Calu3 (cell line): ENCODE measurements at regions not wholly inside any gene's neighbourhood (a gene's known extent, or its start where the extent isn't known, plus 50 kb on each side); places are given as distances from the start of the nearest gene placed in this dataset.

ENCODE experiments used
- BruUV-seq: library from RNA; stranded (reverse); fragments of 400-500 nt; replicated peaks from 2 replicates; lab custom pipeline; 2021; lab: Mats Ljungman, UMichigan
- CTCF ChIA-PET: fragments of 300-600 bp; sonication (Branson Sonifier 250); formaldehyde crosslinking; loops from one replicate; lab custom pipeline; 2022; ENCODE audit warnings: antibody characterized with exemption; lab: Charles Lee
- DNase-seq: peaks from one replicate; pipeline ENCODE4 v3.0.0; 2022
- H3K27ac Mint-ChIP-seq: one replicate; pipeline ENCODE4 v1.8.0; 2022; ENCODE audit warnings: mixed read lengths; ENCODE audit not compliant: unreplicated experiment
- H3K27me3 Mint-ChIP-seq: one replicate; pipeline ENCODE4 v1.8.0; 2022; ENCODE audit warnings: mixed read lengths; ENCODE audit not compliant: unreplicated experiment
- H3K36me3 Mint-ChIP-seq: one replicate; pipeline ENCODE4 v1.8.0; 2022; ENCODE audit warnings: mild to moderate bottlenecking, moderate library complexity, mixed read lengths; ENCODE audit not compliant: insufficient read depth, unreplicated experiment
- H3K4me1 Mint-ChIP-seq: one replicate; pipeline ENCODE4 v1.8.0; 2022; ENCODE audit warnings: mild to moderate bottlenecking, low read depth, mixed read lengths; ENCODE audit not compliant: unreplicated experiment
- H3K4me3 Mint-ChIP-seq: one replicate; pipeline ENCODE4 v1.8.0; 2022; ENCODE audit warnings: mild to moderate bottlenecking, low read depth, moderate library complexity, mixed read lengths; ENCODE audit not compliant: unreplicated experiment
- H3K9me3 Mint-ChIP-seq: one replicate; pipeline ENCODE4 v1.8.0; 2022; ENCODE audit warnings: low read depth, mixed read lengths; ENCODE audit not compliant: unreplicated experiment
- CTCF ChIP-seq: fragments of 200-600 bp; IDR thresholded peaks from one replicate; pipeline ENCODE4 v1.8.0; 2022; ENCODE audit warnings: antibody characterized with exemption; ENCODE audit not compliant: unreplicated experiment
- intact Hi-C: fragments of 100-400 bp; cut with micrococcal nuclease; formaldehyde crosslinking; loops from one replicate; pipeline ENCODE4 v1.10.0; 2022; ENCODE audit not compliant: unreplicated experiment

GRCh38 chr17:77451894-77452852 is 311.4 kb downstream of the SEC14L1 start:
- CTCF ChIA-PET = interaction anchor here (0.6 to 3.9 kb wide), 7 partner anchors 12 to 165 kb away, joined by 3 to 14 read pairs (median 3); no protein-coding TSS in a partner anchor
- Mint-ChIP-seq H3K36me3 (peaks cover 73% of the 10 kb centered on the region), H3K27me3 (no peaks in the 10 kb centered on the region), H3K4me1 (peaks cover 70% of the 10 kb centered on the region), H3K27ac (peak overlapping the region; percentile 91), H3K9me3 (no peaks in the 10 kb centered on the region), H3K4me3 (peak overlapping the region; percentile 84)
- DNase-seq = peak; percentile 52
- intact Hi-C loops = loop anchor here (10.0 kb wide), 1 partner anchor 117 kb away; no protein-coding TSS in a partner anchor
- TF ChIP-seq CTCF = no peak
- BruUV-seq = TSS peak; percentile 63

- Mint-ChIP-seq H3K4me3 (peak overlapping the region; percentile 40), H3K36me3 (peaks cover 79% of the 10 kb centered on the region), H3K27ac (peak overlapping the region; percentile 73), H3K9me3 (no peaks in the 10 kb centered on the region), H3K4me1 (peaks cover 61% of the 10 kb centered on the region), H3K27me3 (no peaks in the 10 kb centered on the region)
- TF ChIP-seq CTCF = no peak
- intact Hi-C loops = loop anchor here (10.0 kb wide), 1 partner anchor 119 kb away; no protein-coding TSS in a partner anchor
- no TSS peak for BruUV-seq
- CTCF ChIA-PET = interaction anchor here (0.6 to 0.7 kb wide), 2 partner anchors 12 to 220 kb away, joined by 3 read pairs; no protein-coding TSS in a partner anchor
- DNase-seq = peak; percentile 77
These were observed 313.0 kb downstream of the SEC14L1 start for GRCh38 chr17:77453613-77454241.

- intact Hi-C loops = loop anchor here (10.0 kb wide), 1 partner anchor 120 kb away; no protein-coding TSS in a partner anchor
- CTCF ChIA-PET = no interaction called here
- peak overlapping the region; percentile 40 for H3K4me3 Mint-ChIP-seq
- peaks cover 79% of the 10 kb centered on the region for H3K36me3 Mint-ChIP-seq
- H3K9me3 Mint-ChIP-seq = no peaks in the 10 kb centered on the region
- H3K27me3 Mint-ChIP-seq = no peaks in the 10 kb centered on the region
- DNase-seq = no peak
- H3K4me1 Mint-ChIP-seq = peaks cover 54% of the 10 kb centered on the region
- peak overlapping the region; percentile 19 for H3K27ac Mint-ChIP-seq
- BruUV-seq = no TSS peak
- TF ChIP-seq CTCF = no peak
These were observed 313.7 kb downstream of the SEC14L1 start for GRCh38 chr17:77454242-77455095.
